Heart left ventricle (tissue), 16 donors: ENCODE measurements at regions not wholly inside any gene's neighbourhood (a gene's known extent, or its start where the extent isn't known, plus 50 kb on each side); places are given as distances from the start of the nearest gene placed in this dataset.
"Not testable (repeated sequence)": the region's sequence is repeated elsewhere in the genome, so short reads cannot be mapped to it uniquely, and the experiment has no call there.

Experiments used
- ATAC-seq, 4 donors: fragments of 200-7000 bp; cut with Tn5 transposase; one replicate each; pipeline ENCODE4 v1.9.1; 2020 to 2022; ENCODE audit warnings: moderate library complexity in 4 of 4, mild to moderate bottlenecking in 3 of 4, moderate number of reproducible peaks in 1 of 4
- DNase-seq, 5 donors: peaks; one replicate each; pipeline ENCODE4 v3.0.0-alpha.2; 2020
- H3K27ac ChIP-seq, 12 donors: fragments of 200-600 bp; sonication (generic) in 4 of 12; one replicate each; pipeline versions ENCODE4 v1.5.0 to v1.8.0; 2016 to 2022; ENCODE audit warnings: mild to moderate bottlenecking in 2 of 12
- H3K27me3 ChIP-seq, 9 donors: fragments of 200-600 bp; sonication (generic) in 2 of 9; one replicate each; pipeline versions ENCODE4 v1.5.1 to v1.8.0; 2016 to 2022; ENCODE audit warnings: mild to moderate bottlenecking in 3 of 9
- H3K36me3 ChIP-seq, 9 donors: fragments of 200-600 bp; sonication (generic) in 2 of 9; one replicate each; pipeline versions ENCODE4 v1.5.0 to v1.8.0; 2018 to 2022; ENCODE audit warnings: mild to moderate bottlenecking in 2 of 9
- H3K4me1 ChIP-seq, 12 donors: fragments of 200-600 bp; sonication (generic) in 4 of 12; one replicate each; pipeline versions ENCODE4 v1.5.0 to v1.8.0; 2016 to 2022; ENCODE audit warnings: mild to moderate bottlenecking in 3 of 12
- H3K4me3 ChIP-seq, 12 donors: fragments of 200-600 bp; sonication (generic) in 4 of 12; one replicate each; pipeline versions ENCODE4 v1.5.0 to v1.8.0; 2017 to 2022; ENCODE audit warnings: mild to moderate bottlenecking in 9 of 12, moderate library complexity in 4 of 12
- H3K9me3 ChIP-seq, 12 donors: fragments of 200-600 bp; sonication (generic) in 4 of 12; one replicate each; pipeline versions ENCODE4 v1.5.0 to v1.8.0; 2016 to 2022; ENCODE audit warnings: mild to moderate bottlenecking in 1 of 12
- POLR2A ChIP-seq, 2 donors: fragments of 450-650 bp; IDR thresholded peaks; one replicate each; pipeline ENCODE4 v1.6.1; 2017; ENCODE audit warnings: antibody characterized with exemption in 2 of 2, mild to moderate bottlenecking in 2 of 2, moderate library complexity in 2 of 2
- WGBS, 4 donors: extraction: QIAGEN DNeasy Blood & Tissue Kit in 2 of 4; methylation state at CpG; one replicate each; pipeline versions ENCODE4 v1.1.5 to v1.1.7; 2013 to 2018; 5-methylcytosine and 5-hydroxymethylcytosine counted together
- intact Hi-C, 10 donors: fragments of 100-400 bp; cut with DNase I; formaldehyde crosslinking; loops; one replicate each; pipeline versions ENCODE4 v1.11.1 to v1.14.2; 2022
- TF ChIP-seq, protein P1 (sequence below), 12 donors: fragments of 200-600 bp; sonication (generic) in 4 of 12; IDR thresholded peaks; one replicate each; pipeline versions ENCODE4 v1.5.0 to v1.8.0; 2018 to 2022; ENCODE audit warnings: antibody characterized with exemption in 12 of 12, mild to moderate bottlenecking in 5 of 12
- donor health status: ischemic (EF 13 %, LVEDD 7.1; RV severe dilation, severe dysfunction).
- donor health status: healthy with polysubstance abuse.
- donor health status: DM: no; HTN: yes; CAD: no.
- donor health status: DM: no; HTN: no; CAD: no.
- donor health status: ischemic (EF 25% LVEDD 6.9; RV normal size, moderate dysfunction).
- donor health status: ischemic (EF 25% LVEDD 5.7; RV mildly dilated, moderate dysfunction).
- donor health status: healthy.
- donor health status: DM: yes; HTN: yes; CAD: no.
- donor health status: ischemic (EF 35%, LVEDD 5.7; RV mildly dilated, moderate dysfunction).
- donor health status: nonischemic (EF 11% LVEDD 7.7; RV severe dilation, severe dysfunction).
- donor health status: DM: yes; HTN: yes; CAD: no.
- donor health status: PGD.
- donor health status: ischemic (EF 29% LVEDD 5.4; RV normal size, mild dysfunction).
- donor health status: nonischemic (EF 23%, LVEDD 6.1; RV moderate dilation, normal function).

DNA sequence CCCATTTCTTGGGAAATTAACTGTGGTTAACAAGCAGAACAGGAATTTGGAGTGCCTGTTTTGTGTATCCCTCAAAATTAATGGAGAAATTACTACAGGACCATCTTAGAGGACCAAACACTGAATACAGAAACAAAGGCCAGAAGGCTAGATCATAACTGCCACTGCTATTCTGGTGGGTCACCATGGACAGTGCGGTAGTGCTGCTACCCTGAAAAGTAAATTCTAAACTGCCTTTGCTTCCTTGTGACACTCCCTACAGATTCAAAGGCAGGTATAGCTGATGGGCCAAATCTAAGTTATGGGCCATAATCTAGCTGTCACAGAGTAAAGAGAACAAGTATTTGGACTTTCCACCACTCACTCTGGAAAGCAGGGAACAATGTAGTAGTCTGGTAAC, 575.8 kb upstream of the ADGRB3 start:
- Histone ChIP-seq H3K36me3 (no peaks in the 10 kb centered on the region), H3K27ac (peak overlapping the region in 3 of 12 donors; percentile 11 to 36 (median 11)), H3K4me3 (peak overlapping the region in 2 of 12 donors; percentile 20 to 36), H3K9me3 (peaks cover 0 to 9% (median 0%) of the 10 kb centered on the region in 12 donors), H3K27me3 (no peaks in the 10 kb centered on the region), H3K4me1 (no peaks in the 10 kb centered on the region)
- no peak for ATAC-seq
- WGBS, 4 donors = 76 to 94% (median 83%) methylated on average over 1 of the region's 1 CpG
- no peak for TF ChIP-seq POLR2A (IDR thresholded peaks at IDR 0.05)
- TF ChIP-seq, protein P1, sequence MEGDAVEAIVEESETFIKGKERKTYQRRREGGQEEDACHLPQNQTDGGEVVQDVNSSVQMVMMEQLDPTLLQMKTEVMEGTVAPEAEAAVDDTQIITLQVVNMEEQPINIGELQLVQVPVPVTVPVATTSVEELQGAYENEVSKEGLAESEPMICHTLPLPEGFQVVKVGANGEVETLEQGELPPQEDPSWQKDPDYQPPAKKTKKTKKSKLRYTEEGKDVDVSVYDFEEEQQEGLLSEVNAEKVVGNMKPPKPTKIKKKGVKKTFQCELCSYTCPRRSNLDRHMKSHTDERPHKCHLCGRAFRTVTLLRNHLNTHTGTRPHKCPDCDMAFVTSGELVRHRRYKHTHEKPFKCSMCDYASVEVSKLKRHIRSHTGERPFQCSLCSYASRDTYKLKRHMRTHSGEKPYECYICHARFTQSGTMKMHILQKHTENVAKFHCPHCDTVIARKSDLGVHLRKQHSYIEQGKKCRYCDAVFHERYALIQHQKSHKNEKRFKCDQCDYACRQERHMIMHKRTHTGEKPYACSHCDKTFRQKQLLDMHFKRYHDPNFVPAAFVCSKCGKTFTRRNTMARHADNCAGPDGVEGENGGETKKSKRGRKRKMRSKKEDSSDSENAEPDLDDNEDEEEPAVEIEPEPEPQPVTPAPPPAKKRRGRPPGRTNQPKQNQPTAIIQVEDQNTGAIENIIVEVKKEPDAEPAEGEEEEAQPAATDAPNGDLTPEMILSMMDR (IDR thresholded peaks at IDR 0.05) = no peak
- DNase-seq = no peak
- intact Hi-C loops = no loop called here

GRCh38 chr6:68056596-68056995, 578.5 kb upstream of the ADGRB3 start:
- H3K36me3 ChIP-seq, H3K27me3 ChIP-seq, DNase-seq, ATAC-seq, H3K27ac ChIP-seq, intact Hi-C loops, H3K4me3 ChIP-seq, H3K4me1 ChIP-seq, H3K9me3 ChIP-seq: not testable (repeated sequence)
- 72 to 87% (median 79%) methylated on average over 1 of the region's 1 CpG for WGBS, 4 donors

- no peaks in the 10 kb centered on the region for H3K36me3 ChIP-seq
- WGBS, 4 donors = 42 to 68% (median 53%) methylated on average over 1 of the region's 1 CpG
- ATAC-seq = no peak
- no peaks in the 10 kb centered on the region for H3K4me1 ChIP-seq
- H3K4me3 ChIP-seq = no peak overlapping the region
- H3K27me3 ChIP-seq = no peaks in the 10 kb centered on the region
- DNase-seq = no peak
- TF ChIP-seq POLR2A (IDR thresholded peaks at IDR 0.05) = no peak
- TF ChIP-seq, protein P1 (IDR thresholded peaks at IDR 0.05) = no peak
- peaks cover 0 to 9% (median 0%) of the 10 kb centered on the region in 12 donors for H3K9me3 ChIP-seq
- intact Hi-C loops = no loop called here
- no peak overlapping the region for H3K27ac ChIP-seq
Observed at GRCh38 chr6:68054756-68055155, 580.3 kb upstream of the ADGRB3 start.

DNA sequence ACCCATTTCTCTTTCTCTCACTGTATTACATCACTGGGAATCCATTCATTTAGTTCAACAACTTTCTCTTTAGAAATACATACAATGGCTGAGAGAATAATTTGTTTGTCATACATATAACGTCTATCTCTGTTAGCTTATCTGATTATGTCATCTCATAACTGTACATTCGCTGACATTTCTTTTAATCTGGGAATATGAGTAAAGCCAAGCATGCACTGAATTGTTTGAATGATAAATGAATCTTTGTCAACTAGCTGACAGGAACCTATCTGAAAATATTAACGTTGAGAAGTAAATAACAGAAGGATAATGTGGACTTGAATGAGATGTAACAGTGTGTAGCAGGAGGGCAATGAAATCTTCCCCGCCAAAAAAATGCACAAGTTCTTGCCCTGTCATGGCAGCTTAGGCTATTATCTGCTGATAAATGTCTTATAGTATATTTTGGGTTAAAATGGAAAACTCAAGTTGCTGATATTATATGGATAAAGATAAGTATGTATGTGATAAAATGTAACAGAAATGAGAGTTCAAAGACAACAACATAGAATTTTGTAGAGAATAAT, 581.2 kb upstream of the ADGRB3 start:
- WGBS, 4 donors = 51 to 64% (median 55%) methylated on average over 4 of the region's 4 CpGs
- TF ChIP-seq, protein P1 (IDR thresholded peaks at IDR 0.05) = no peak
- no peak for TF ChIP-seq POLR2A (IDR thresholded peaks at IDR 0.05)
- Histone ChIP-seq H3K4me1 (no peaks in the 10 kb centered on the region), H3K27ac (no peak overlapping the region), H3K27me3 (no peaks in the 10 kb centered on the region), H3K4me3 (no peak overlapping the region), H3K9me3 (peaks cover 0 to 11% (median 0%) of the 10 kb centered on the region in 12 donors), H3K36me3 (no peaks in the 10 kb centered on the region)
- intact Hi-C loops = no loop called here
- DNase-seq (no peak), ATAC-seq (no peak)

DNA sequence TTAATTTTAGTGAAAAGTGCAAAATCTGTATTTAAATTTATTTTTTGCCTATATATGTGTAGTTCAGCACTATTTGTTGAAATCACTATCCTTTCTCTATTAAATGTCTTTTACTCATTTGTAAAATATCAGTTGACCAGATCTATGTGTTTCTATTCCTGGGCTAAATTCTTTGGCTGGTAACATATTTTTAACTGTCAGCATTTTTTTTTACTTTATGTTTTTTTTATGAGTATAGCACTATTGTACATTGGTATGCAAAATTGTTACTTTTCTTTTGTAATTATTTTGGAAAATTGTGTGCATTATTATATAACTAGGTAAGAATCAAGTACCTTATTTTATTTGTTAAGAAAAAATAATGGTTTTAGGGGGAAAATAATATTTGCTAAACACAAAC, 582.8 kb upstream of the ADGRB3 start:
- Histone ChIP-seq H3K9me3 (peaks cover 0 to 18% (median 0%) of the 10 kb centered on the region in 12 donors), H3K4me1 (no peaks in the 10 kb centered on the region), H3K27me3 (no peaks in the 10 kb centered on the region), H3K27ac (no peak overlapping the region), H3K36me3 (no peaks in the 10 kb centered on the region), H3K4me3 (no peak overlapping the region)
- intact Hi-C loops = no loop called here
- no peak for ATAC-seq
- TF ChIP-seq POLR2A (IDR thresholded peaks at IDR 0.05) = no peak
- TF ChIP-seq, protein P1 (IDR thresholded peaks at IDR 0.05) = no peak
- DNase-seq = no peak
